ENCODE measurements at regions not wholly inside any gene's neighbourhood (a gene's known extent, or its start where the extent isn't known, plus 50 kb on each side); places are given as distances from the start of the nearest gene placed in this dataset.

DNA sequence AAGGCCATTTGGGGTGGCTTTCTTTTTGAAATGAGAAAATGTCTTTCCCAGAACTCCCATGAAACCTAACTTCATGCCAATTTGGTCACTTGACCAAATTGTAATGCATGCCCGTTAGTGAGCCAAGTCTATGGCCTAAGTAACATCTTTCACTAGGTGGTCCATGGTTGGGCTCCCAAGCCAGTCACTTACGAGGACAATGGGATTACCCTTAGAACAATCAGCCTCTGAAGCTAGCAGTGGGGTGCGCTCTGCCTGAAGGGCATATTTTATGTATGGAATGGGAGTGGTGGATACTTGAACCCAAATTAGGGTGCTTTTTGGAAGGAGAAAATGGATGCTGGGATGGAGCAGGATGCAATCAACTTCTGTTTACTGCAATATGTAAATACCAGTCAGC, 127.4 kb upstream of the GOLIM4 start:
- Histone ChIP-seq H3K9me3 (no peaks in the 10 kb centered on the region), H3K4me1 (ENCODE audit: low read depth) (no peaks in the 10 kb centered on the region), H3K4me3 (no peak overlapping the region), H3K36me3 (ENCODE audit: low read depth) (no peaks in the 10 kb centered on the region)
- DNase-seq (no peak), ATAC-seq (no peak)
- TF ChIP-seq, protein P1, sequence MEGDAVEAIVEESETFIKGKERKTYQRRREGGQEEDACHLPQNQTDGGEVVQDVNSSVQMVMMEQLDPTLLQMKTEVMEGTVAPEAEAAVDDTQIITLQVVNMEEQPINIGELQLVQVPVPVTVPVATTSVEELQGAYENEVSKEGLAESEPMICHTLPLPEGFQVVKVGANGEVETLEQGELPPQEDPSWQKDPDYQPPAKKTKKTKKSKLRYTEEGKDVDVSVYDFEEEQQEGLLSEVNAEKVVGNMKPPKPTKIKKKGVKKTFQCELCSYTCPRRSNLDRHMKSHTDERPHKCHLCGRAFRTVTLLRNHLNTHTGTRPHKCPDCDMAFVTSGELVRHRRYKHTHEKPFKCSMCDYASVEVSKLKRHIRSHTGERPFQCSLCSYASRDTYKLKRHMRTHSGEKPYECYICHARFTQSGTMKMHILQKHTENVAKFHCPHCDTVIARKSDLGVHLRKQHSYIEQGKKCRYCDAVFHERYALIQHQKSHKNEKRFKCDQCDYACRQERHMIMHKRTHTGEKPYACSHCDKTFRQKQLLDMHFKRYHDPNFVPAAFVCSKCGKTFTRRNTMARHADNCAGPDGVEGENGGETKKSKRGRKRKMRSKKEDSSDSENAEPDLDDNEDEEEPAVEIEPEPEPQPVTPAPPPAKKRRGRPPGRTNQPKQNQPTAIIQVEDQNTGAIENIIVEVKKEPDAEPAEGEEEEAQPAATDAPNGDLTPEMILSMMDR (IDR thresholded peaks at IDR 0.05) = no peak
- intact Hi-C loops (cut with DNase I, micrococcal nuclease) = no loop called here

DNA sequence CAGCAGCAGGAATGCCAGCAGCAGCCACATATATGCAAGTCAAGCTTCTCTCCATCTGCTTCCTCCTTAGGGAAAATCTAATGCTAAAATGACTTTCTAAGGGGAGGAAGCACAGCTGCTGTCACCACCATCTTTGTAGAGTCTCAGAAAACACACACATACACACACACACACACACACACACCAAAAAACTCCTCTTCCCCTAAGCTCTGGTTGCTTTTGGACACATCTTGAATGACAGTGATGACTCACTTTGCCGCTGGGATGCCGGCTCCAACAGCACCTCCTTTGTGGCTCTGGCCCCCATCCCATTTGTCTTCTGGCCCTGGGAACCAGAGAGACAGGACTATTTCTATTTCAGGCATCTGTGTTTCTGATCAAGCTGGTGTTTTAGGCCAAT, 124.8 kb upstream of the GOLIM4 start:
- ATAC-seq (no peak), DNase-seq (no peak)
- intact Hi-C loops (cut with DNase I, micrococcal nuclease) = no loop called here
- no peaks in the 10 kb centered on the region for H3K4me1 ChIP-seq (ENCODE audit: low read depth)
- no peaks in the 10 kb centered on the region for H3K9me3 ChIP-seq
- TF ChIP-seq, protein P1 (IDR thresholded peaks at IDR 0.05) = no peak
- no peaks in the 10 kb centered on the region for H3K36me3 ChIP-seq (ENCODE audit: low read depth)
- H3K4me3 ChIP-seq = no peak overlapping the region

DNA sequence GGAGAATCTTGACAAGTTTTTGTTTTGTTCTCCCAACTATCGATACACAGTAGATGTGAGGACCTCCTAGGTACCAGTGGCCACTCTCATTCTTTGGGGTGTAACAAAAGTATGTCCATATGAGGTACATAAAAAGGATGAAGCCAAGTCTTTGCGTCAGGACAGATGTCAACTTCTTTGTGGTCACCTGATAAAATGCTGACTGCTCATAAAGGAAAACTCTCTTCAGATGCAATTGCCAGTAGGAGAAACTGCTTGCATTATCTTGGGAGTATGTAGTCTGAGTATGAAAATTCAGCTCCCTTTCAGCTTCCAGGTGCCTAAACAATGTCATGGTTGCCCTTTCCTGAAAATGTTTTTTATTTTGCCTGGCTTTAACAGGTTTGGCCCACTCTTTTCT, 123.8 kb upstream of the GOLIM4 start:
- H3K4me1 ChIP-seq (ENCODE audit: low read depth) = no peaks in the 10 kb centered on the region
- intact Hi-C loops (cut with DNase I, micrococcal nuclease) = loop anchor here in 1 of 2 donors (10.0 kb wide), 1 partner anchor 625 kb away; no protein-coding TSS in a partner anchor
- no peaks in the 10 kb centered on the region for H3K9me3 ChIP-seq
- DNase-seq (no peak), ATAC-seq (no peak)
- no peaks in the 10 kb centered on the region for H3K36me3 ChIP-seq (ENCODE audit: low read depth)
- TF ChIP-seq, protein P1 (IDR thresholded peaks at IDR 0.05) = no peak
- no peak overlapping the region for H3K4me3 ChIP-seq

- Histone ChIP-seq H3K4me3 (no peak overlapping the region), H3K36me3 (ENCODE audit: low read depth) (no peaks in the 10 kb centered on the region), H3K4me1 (ENCODE audit: low read depth) (no peaks in the 10 kb centered on the region), H3K9me3 (no peaks in the 10 kb centered on the region)
- DNase-seq = no peak
- ATAC-seq = no peak
- intact Hi-C loops (cut with DNase I, micrococcal nuclease) = loop anchor here in 1 of 2 donors (10.0 kb wide), 1 partner anchor 626 kb away; no protein-coding TSS in a partner anchor
- TF ChIP-seq, protein P1 (IDR thresholded peaks at IDR 0.05) = no peak
Measured at GRCh38 chr3:168218600-168218999, 122.9 kb upstream of the GOLIM4 start.

- Histone ChIP-seq H3K9me3 (no peaks in the 10 kb centered on the region), H3K4me3 (no peak overlapping the region), H3K4me1 (ENCODE audit: low read depth) (no peaks in the 10 kb centered on the region), H3K36me3 (ENCODE audit: low read depth) (no peaks in the 10 kb centered on the region)
- TF ChIP-seq, protein P1 (IDR thresholded peaks at IDR 0.05) = no peak
- ATAC-seq (no peak), DNase-seq (no peak)
- intact Hi-C loops (cut with DNase I, micrococcal nuclease) = loop anchor here in 1 of 2 donors (10.0 kb wide), 1 partner anchor 628 kb away; no protein-coding TSS in a partner anchor
Measured at GRCh38 chr3:168216851-168217250, 121.1 kb upstream of the GOLIM4 start.

GRCh38 chr3:168213920-168214319, 118.2 kb upstream of the GOLIM4 start:
- intact Hi-C loops (cut with DNase I, micrococcal nuclease) = loop anchor here (5.0 to 10.0 kb wide), 2 partner anchors 631 to 633 kb away; no protein-coding TSS in a partner anchor
- DNase-seq (no peak), ATAC-seq (no peak)
- H3K9me3 ChIP-seq = no peaks in the 10 kb centered on the region
- H3K36me3 ChIP-seq (ENCODE audit: low read depth) = no peaks in the 10 kb centered on the region
- TF ChIP-seq, protein P1 (IDR thresholded peaks at IDR 0.05) = no peak
- no peaks in the 10 kb centered on the region for H3K4me1 ChIP-seq (ENCODE audit: low read depth)
- no peak overlapping the region for H3K4me3 ChIP-seq
